ENCODE measurements at regions not wholly inside any gene's neighbourhood (a gene's known extent, or its start where the extent isn't known, plus 50 kb on each side); places are given as distances from the start of the nearest gene placed in this dataset.

- TF ChIP-seq CTCF (IDR thresholded peaks at IDR 0.05): no peak
- TF ChIP-seq POLR2A (IDR thresholded peaks at IDR 0.05): no peak
- no peak for TF ChIP-seq POLR2AphosphoS5 (IDR thresholded peaks at IDR 0.05)
- TF ChIP-seq EP300 (IDR thresholded peaks at IDR 0.05; ENCODE audit: low read depth): no peak
These were observed 884.6 kb downstream of the TTLL7 start for GRCh38 chr1:83114136-83114834.
